ENCODE measurements at regions not wholly inside any gene's neighbourhood (a gene's known extent, or its start where the extent isn't known, plus 50 kb on each side); places are given as distances from the start of the nearest gene placed in this dataset.
"Not testable (repeated sequence)": the region's sequence is repeated elsewhere in the genome, so short reads cannot be mapped to it uniquely, and the experiment has no call there.

GRCh38 chr10:28895671-28896070 lies 218.3 kb downstream of the BAMBI start:
- TF ChIP-seq POLR2A, CTCF (IDR thresholded peaks at IDR 0.05): not testable (repeated sequence)

Measured in esophagus squamous epithelium (tissue), 4 donors.